GM19351 (cell line): ENCODE measurements at regions not wholly inside any gene's neighbourhood (a gene's known extent, or its start where the extent isn't known, plus 50 kb on each side); places are given as distances from the start of the nearest gene placed in this dataset.
"Not testable (repeated sequence)": the region's sequence is repeated elsewhere in the genome, so short reads cannot be mapped to it uniquely, and the experiment has no call there.

Experiments used
- ATAC-seq: cut with Tn5 transposase; IDR thresholded peaks from one replicate; pipeline ENCODE4 v1.9.1; 2021; ENCODE audit warnings: mild to moderate bottlenecking, moderate library complexity; ENCODE audit not compliant: unreplicated experiment

DNA sequence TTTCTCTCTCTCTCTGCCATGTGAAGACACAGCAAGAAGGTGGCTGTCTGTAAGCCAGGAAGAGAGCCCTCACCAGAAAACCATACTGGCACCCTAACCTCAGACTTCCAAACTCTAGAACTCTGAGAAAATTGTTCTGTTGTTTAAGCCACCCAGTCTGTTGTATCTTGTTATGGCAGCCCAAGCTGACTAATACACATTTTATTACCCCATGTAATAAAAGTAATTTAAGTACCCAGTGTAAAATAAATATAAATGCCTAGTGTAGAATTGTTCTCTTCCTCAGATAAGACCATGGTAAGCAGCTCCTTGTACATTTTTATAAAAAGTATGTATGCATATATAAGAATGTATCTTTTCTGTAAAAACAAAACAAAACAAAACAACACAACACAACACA, 119.7 kb downstream of the DTL start:
- no peak for ATAC-seq

DNA sequence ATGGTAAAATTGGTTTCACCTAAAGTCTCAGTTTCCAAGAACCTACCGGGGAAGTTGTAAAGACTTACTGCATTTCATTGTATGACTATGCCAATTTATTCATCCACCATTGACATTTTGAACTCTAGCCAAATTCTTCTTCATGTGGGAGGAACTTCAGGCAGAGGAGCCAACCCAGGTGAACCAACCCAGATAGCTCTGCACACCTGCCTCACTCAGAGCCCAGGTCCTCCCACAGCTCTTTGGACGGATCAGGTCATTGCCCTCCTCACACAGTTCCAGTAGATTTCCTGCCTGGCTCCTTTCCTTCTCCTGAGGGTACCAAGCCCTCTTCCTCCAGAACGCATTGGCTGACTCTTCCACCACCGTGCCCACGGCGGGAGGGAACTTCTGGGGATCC, 121.7 kb downstream of the DTL start:
- no peak for ATAC-seq

DNA sequence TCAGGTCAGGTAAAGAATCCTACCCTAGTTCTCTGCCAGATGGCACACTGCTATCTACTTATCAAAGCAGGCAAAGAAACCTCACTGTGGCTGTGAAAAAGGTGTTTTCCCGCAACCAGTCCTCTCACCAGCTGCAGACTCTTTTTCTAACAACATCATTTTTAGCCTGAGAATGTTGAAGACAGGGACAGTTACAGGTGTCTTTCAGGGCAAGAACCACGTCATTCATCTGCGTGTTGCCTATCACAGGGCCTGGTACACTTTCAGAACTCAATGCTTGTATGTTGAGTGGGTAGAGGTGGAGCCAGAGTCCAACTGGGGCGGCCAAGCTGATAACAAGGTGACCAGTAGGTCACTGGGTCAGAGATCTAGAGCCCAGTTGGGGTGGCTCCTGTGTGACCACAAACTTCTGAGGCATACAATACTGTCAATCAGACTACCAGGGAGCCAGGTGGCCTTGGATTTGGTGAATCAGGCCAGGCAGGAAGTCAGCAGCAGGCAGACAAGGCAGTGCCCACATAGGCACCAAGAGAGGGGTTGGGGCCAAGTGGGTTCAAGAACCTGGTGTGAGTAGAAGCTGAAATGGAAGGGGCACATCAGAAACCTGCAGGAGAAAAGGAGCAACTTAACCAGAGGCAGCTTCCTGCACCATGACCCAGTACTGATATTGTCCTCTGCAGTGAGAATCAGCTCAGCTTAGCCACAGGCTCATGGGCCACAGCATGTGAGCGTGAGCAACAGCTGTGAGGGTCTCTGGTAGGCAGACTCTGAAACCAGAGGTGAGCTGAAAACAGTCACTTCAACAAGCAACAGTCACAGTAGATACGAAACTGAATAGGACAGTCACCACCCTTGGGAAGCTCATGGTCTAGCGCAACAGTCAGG, 123.6 kb downstream of the DTL start:
- ATAC-seq = peak; percentile 38

DNA sequence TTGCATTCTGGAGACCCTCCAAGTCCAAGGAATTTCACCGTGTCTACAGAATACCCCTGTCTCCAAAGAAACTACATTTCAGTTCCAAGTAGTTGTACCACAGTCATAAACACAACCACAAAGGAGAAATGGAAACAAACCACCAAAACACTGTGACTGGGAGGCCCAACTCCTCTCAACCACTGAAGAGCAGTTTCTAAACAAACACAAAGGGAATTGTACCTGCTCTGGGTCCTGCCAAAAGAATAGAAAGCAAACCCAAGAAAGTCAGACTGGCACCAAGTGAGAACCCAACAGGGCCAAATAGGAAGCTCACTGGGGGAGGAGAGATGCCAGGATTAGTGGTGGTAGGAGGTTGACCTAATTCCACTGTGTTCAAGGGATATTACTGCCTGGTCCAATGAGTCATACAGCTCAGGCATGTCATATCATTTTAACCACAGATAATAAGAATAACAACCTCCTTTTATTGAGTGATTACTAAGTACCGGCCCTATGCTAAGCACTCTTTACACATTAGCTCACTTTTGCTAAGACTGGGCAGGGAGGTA, 123.9 kb upstream of the PPP2R5A start:
- ATAC-seq = no peak

DNA sequence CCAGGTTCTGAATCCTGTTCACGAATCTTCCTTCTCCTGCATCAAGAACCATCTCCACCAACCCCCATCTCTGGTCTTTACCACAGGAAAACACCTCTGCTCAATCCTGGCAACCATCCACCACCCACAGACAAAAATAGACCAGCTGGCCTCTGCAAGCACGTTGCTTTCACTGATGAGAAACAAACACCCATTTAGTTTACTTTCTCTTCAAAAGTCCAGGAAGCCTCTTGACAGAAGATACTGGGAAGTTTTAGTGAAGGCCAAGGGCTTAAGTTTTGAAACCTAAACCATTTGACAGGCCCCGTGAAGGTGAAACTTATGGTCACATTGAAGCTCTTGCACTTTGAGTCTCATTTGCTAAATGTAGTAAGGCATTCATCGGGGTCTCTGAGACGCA, 122.6 kb upstream of the PPP2R5A start:
- peak; percentile 46 for ATAC-seq

DNA sequence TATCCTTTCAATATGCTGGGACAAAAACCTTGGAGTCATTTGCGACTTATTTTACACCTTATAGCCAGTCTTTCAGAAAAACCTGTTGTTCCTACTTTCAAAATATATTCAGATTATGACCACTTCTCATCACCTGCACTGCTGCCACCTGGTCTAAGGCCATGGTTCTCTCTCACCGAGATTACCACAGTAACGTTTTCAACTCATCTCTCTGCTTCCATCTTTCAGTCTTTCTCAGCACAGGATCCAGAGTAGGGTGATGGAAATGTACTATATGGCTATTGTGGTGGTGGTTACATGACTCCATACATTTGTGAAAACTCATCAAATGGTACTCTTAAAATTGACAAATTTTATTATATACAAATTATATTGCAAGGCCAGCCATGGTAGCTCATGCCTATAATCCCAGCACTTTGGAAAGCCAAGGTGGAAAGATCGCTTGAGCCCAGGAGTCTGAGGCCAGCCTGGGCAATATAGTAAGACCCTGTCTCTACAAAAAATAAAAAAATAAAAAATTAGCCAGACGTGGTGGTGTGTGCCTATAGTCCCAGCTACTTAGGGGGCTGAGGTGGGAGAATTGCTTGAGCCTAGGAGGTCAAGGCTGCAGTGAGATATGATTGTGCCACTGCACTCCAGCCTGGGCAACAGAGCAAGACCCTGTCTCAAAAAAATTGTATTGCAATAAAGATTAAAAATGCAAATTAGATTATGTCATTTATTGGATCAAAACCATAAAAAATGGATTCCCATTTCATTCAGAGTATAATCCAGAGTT, 120.9 kb upstream of the PPP2R5A start:
- no peak for ATAC-seq

DNA sequence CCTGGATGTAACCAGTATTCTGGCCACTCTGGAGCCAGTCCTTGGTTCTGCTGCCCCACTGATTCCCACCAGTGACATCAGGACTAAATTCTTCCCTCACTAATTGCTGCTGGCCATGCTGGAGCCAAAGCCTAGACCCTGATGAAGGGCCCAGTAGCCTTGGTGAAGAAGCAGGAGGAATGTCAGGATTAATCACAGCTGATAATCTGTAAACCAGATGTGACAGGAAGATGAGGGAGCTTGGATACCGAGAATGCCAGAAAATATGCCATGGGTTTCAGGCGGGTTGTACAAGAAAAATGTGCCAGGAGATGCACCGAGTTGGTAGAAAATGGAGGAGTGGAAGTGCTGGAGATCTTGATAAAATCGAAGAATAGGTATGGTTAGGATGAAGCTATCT, 119.0 kb upstream of the PPP2R5A start:
- ATAC-seq = no peak

DNA sequence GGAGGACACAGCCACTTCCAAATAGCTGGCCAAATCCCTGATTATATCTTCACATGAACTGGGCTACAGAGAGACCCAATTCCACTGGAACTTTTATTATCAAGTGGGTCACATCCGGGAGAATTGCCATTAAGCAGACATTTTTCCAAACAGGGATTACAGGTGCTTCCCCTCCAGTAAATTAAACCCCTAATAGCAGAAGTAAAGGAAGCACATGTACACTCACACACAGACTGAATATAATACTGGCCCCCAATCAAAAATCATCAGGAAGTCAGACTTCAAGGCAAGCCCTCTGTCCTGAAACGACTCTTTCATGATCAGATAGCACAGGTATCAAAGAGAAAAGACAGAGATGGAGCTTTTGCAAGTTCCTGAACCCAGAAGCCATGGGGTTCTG, 118.6 kb upstream of the PPP2R5A start:
- no peak for ATAC-seq

DNA sequence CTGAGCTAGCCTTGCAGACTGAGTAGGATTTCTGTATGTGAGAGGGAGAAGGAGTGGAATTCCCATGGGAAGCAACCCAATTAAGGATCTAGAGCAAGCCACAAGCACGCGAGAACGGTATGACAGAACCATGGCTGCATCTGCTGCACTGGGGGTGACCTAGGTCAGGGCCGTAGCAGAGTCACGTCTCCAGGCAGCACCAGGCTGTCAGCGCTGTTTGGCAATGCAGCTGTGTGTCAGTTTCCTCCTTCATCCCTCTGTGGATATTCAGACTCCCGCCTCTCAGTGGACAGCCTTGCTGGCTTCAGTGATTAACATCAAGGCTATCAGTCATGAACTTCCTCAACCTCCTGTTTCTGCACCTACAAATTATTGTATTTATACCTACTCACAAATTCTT, 118.1 kb upstream of the PPP2R5A start:
- no peak for ATAC-seq

DNA sequence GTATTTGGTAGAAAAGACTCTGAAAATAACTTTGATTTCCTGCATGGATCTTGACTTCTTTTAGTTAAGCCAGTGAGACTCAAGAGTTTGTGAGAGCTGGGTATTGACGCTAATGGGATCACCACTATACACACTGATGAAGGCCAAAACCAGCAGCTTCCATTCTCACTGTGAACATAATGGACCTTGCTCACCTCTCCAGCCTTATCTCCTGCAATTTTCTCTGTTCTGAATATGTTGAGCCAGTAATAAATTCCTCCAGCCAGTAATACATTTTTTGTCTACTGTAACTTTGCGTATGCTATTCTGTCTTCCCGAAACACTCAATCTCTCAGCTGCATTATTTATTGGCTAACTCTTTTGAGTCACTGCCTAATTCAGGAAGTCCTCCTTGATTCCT, 111.6 kb upstream of the PPP2R5A start:
- ATAC-seq = no peak

DNA sequence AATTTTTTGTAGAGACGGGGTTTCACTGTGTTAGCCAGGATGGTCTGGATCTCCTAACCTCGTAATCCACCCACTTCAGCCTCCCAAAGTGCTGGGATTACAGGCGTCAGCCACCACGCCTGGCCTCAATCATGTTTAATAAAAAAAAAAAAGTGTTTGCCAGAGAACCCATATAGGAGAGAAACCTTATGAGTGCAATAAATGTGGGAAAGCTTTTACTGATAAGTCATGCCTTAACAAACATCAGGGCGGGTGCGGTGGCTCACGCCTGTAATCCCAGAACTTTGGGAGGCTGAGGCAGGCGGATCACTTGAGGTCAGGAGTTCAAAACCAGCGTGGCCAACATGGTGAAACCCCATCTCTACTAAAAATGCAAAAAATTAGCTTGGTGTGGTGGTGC, 110.9 kb upstream of the PPP2R5A start:
- ATAC-seq = not testable (repeated sequence)

DNA sequence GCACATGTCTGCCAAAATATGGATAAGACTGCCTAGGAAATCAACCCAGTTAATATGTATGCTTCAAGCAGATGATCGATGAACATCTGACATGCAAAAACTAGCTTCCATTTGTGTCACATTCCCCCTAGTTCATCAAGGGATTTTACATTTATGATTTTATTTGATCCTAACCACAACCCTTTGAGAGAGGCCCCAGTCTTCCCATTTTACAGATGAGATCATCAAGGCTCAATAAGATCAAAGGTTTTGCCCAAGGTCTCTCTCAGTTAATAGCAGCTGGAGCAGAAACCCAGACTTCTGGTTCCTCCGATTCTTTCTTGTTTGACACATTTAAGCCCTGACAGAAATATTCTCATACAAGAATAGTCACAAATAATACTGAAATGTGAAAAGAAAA, 107.7 kb upstream of the PPP2R5A start:
- ATAC-seq = no peak

DNA sequence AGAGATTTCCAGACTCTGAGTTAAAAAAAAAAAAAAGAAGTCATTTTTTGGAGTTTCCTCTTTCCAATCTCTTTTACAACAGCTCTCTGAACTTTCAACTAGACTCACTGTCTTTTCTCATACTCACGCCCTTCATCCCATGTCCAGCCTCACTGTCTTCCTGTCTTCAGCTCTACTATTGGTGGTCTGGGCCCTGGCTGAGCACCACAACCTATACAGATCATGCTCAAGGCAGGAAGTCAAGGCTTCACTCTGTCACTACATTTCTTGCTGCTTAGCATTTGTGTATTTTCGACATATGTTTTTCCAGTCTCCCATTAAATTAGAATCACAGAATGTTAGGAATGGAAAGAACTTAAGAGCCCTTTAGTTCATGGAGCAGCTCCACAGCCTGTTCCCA, 106.4 kb upstream of the PPP2R5A start:
- ATAC-seq = no peak

DNA sequence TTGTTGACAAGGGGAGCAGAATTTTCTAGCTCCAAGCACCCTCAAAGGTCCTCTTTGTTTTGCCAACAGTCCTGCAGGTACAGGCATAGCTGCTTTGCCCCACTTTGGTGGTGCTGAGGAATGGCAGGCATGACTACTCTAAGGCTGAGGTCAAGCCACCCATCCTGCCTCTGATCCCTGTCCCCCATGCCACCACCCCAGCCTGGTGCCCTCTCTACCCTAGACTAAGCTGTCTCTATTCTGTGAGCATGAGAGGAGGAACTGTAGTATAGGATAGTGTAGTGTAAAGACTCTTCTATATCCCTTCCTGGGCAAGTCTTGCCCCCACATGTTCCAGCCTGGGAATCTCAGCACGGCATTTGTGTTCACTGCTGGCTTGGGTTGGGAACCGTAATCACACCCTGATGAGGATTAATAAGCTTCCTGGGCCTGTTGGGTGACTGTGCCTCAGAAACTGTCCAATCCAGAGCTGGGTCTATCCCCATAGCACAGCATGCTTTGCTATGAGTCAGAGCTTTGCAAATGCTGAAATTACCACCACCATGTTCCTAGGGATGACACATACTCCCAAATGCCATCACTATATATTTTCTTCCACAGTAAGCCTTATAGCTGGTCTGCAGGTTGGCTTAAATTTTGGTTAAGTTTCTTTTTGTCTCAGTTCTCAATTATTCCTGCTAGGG, 105.7 kb upstream of the PPP2R5A start:
- ATAC-seq = no peak

DNA sequence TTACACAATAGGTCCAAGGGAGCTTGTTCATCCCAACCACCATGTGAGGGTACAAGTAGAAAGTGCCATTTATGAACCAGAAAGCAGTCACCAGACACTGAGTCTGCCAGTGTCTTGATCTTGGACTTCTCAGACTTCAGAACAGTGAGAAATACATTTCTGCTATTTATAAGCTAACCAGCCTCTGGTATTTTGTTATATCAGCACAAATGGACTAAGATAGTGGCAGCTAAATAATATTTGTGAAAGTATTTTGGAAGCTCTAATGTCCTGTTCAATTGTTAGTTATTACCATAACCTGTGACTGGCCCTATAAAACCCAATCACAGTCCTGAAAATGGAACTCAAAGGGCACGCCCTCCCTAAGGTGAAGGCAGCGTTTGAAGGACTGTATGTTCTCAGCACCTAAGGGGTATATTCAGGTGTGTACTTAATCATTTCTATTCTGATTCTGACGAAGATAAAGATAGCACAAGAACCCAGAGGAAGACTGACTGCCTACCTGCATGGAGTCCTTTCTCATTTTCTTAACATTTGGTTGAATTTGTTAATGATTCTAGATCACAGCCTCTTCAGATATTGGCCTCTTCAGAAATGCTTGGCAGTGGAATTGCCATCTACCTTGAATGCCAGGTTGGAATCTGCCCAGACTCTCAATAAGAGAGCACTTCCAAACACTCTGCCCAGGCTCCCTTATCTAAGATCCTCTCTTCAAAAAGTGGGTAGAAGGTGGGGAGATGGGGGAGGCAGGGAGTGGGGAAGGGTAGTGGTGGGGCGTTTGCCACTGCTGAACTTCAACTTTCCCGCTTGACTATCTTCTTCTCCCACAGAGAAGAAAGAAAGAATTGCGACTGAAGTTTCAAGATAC, 104.0 kb upstream of the PPP2R5A start:
- no peak for ATAC-seq

DNA sequence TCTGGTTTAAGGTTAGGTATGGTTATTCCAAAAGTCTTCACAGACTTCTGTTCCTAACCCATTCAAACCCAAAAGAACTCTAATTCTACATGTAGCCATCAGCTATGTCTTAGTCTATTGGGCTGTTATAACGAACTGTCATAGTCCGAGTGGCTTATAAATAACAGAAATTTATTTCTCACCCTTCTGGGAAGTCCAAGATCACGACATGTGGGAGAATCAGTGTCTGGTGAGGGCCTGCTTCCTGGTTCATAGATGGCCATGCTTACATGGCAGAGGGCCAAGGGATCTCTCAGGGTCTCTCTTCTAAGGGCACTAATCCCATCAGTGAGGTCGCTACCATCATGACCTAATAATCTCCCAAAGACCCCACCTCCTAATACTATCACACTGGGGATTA, 103.0 kb upstream of the PPP2R5A start:
- no peak for ATAC-seq

DNA sequence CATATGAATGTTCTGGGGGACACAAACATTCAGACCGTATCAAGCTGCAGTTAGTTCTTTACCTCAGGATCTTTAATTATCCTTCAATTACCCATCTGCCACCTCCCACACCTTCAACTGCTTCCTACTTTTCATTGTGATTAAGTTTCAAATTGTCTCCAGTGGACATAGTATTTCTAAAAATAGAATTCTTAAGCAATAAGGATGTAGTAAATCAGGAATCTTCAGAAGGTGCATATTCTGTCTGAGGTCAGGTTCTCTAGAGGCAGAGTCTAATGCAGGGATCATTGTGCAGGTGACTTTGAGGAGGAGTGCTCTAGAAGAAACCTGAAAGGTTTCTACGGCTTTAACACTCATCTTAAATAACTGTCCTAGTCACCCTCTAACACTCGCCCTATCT, 102.6 kb upstream of the PPP2R5A start:
- no peak for ATAC-seq

DNA sequence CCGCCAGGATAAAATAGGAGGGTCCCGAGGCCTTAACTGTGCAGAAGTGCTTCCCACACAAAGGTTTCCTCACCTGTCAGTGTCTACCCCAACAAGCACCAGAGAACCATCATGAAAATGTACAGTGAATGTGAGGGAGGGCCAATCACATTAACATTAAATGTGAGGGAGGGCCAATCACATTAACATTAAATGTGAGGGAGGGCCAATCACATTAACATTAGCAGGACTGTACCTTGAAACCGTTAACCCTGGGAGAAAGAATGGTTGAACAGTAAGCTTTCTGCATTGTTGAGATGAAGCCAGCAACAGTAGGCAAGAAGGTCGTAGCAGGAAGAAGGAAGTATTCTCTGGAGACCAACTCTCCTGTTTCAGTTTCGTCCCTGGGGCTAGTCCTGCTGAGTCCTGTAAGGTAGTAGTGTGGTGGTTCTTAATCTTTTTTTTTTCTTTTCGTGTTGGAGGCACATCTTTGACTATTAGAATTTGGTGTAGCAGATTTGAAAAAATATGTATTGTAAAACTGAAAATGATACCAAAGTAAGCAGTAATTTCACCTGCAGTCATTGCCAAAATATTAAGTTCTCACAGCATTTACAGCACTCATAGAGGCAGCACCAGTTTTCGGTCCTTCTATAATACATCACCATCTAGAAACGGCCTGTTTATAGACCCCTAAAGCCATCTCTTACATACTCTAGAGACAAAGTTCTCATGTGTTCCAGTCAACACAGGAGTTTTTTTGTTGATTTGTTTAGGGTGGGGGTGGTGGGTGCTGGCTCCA, 98.6 kb upstream of the PPP2R5A start:
- ATAC-seq = peak; percentile 100

DNA sequence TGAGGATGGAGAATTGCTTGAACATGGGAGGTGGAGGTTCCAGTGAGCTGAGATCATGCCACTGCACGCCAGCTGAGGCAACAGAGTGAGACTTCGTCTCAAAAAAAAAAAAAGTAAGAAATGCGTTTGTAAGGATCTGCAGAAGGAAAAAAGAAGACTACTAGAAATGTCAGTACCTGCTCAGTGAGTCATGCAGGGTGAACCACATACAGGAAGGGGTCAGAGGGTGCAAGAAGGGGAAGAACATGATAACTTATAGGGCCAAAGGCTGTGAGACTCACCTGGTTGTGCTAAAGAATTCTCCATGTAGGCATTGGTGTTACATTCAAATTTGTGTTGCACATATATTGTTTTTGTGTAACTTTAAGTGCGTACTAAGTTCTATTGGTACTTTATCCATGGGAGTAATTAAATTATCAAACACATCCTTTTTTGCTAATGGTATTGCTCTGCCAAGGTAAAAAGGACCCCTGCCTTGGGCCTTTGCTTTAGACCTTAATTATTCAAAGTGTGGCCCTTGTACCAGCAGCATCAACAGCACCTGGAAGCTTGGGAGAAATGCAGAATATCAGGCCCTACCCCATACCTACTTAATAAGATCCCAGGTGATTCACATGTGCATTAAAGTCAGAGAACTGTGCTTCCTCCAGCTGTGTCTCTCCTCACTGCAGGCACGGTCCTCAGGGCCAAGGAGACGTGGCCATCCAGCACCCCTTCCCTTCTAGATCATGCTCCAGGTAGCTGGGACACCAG, 96.4 kb upstream of the PPP2R5A start:
- ATAC-seq = no peak
